ENCODE measurements at regions not wholly inside any gene's neighbourhood (a gene's known extent, or its start where the extent isn't known, plus 50 kb on each side); places are given as distances from the start of the nearest gene placed in this dataset.
"Not testable (repeated sequence)": the region's sequence is repeated elsewhere in the genome, so short reads cannot be mapped to it uniquely, and the experiment has no call there.

DNA sequence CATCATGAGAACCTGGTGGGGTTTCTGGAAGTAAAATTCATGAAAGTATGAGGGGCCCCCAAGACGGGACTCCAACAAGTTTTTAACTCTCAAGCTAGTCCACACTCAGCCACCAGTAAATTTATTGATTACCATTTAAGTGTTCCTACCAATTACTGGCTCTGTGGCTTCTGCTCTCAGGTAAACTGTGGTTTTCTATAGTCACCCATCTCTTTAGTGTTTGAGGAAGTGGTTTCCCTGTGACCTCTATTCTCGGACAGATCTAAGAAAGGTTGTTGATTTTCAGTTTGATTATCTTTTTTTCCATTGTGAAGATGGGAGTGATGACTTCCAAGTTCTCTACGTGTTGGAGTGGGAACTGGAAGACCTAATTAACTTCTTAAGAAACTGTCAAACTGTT is 869.6 kb downstream of the CDY1 start:
- ATAC-seq; H3K4me3 ChIP-seq; H3K27me3 ChIP-seq; H3K36me3 ChIP-seq; H3K27ac ChIP-seq; H3K4me1 ChIP-seq; H3K9me3 ChIP-seq; DNase-seq; intact Hi-C loops (cut with DNase I): not testable (repeated sequence)
- WGBS, 4 donors, result 18 to 31% methylated on average over 3 of the region's 3 CpGs; no CpG with 5 or more reads in 2 of the 4 donors

DNA sequence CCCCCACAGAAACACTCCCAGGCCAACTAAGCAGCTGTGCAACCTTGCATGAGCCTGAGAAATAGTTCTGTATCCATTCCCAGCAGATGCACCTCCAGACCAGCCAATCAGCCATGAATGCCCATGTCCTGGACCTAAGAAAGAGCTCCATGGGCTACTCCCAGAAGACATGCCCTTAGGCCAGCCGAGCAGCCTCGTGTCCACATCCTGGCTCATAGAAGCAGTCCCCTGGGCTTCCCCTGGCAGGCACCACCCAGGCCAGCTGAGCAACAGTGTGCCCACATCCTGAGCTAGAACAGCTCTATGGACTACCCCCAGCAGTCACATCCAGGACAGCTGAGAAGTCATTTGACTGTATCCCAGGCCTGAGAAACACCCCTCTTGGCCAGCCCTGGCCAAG is 899.5 kb downstream of the CDY1 start:
- H3K4me1 ChIP-seq; H3K27me3 ChIP-seq; ATAC-seq; H3K36me3 ChIP-seq; intact Hi-C loops (cut with DNase I); H3K9me3 ChIP-seq; DNase-seq; H3K27ac ChIP-seq; H3K4me3 ChIP-seq: not testable (repeated sequence)
- WGBS, 4 donors, result 57% methylated on average over 2 of the region's 2 CpGs; no CpG with 5 or more reads in 3 of the 4 donors

DNA sequence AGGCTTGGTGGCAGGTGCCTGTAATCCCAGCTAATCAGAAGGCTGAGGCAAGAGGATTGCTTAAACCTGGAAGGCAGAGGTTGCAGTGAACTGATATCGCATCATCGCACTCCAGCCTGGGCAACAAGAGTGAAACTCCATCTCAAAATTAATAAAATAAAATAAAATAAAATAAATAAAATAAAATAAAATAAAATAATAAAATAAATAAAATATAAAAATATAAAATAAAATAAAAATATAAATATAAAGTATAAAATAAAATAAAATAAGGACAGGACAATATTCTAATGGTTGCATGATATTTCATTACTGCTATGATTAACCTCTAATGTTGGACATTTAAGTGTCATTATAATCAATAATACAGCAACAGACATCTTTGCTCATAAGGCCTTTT is 933.1 kb downstream of the CDY1 start:
- TF ChIP-seq, protein P1, sequence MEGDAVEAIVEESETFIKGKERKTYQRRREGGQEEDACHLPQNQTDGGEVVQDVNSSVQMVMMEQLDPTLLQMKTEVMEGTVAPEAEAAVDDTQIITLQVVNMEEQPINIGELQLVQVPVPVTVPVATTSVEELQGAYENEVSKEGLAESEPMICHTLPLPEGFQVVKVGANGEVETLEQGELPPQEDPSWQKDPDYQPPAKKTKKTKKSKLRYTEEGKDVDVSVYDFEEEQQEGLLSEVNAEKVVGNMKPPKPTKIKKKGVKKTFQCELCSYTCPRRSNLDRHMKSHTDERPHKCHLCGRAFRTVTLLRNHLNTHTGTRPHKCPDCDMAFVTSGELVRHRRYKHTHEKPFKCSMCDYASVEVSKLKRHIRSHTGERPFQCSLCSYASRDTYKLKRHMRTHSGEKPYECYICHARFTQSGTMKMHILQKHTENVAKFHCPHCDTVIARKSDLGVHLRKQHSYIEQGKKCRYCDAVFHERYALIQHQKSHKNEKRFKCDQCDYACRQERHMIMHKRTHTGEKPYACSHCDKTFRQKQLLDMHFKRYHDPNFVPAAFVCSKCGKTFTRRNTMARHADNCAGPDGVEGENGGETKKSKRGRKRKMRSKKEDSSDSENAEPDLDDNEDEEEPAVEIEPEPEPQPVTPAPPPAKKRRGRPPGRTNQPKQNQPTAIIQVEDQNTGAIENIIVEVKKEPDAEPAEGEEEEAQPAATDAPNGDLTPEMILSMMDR (IDR thresholded peaks at IDR 0.05), result no peak
- TF ChIP-seq POLR2A (IDR thresholded peaks at IDR 0.05), result no peak
- 95 to 97% methylated on average over 2 of the region's 2 CpGs; no CpG with 5 or more reads in 2 of the 4 donors for WGBS, 4 donors
- intact Hi-C loops (cut with DNase I), result no loop called here
- Histone ChIP-seq H3K27me3 (no peaks in the 10 kb centered on the region), H3K4me3 (no peak overlapping the region), H3K9me3 (no peaks in the 10 kb centered on the region), H3K4me1 (no peaks in the 10 kb centered on the region), H3K36me3 (no peaks in the 10 kb centered on the region), H3K27ac (no peak overlapping the region)
- ATAC-seq (no peak), DNase-seq (no peak)

DNA sequence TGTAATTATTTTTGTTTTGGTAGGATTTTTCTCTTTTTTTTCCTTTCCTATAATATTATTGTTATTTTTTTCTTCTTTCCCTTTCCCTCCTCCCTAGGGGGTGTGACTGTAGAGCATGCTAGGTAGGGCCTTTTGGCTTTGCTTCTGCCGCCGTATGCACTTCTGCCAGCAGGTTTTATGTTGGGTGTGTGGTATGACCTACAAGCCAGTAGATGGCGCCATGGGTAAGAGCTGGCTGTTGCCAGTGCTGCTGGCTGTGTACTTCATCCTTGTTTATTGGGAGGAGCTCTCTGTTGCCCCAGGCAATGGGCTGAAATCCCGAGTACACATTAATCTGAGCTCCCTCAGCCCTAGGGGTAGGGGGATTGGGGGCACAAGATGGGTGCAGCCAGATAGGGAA is 941.1 kb downstream of the CDY1 start:
- H3K27ac ChIP-seq; H3K4me3 ChIP-seq; intact Hi-C loops (cut with DNase I); H3K9me3 ChIP-seq; H3K36me3 ChIP-seq; DNase-seq; H3K4me1 ChIP-seq; ATAC-seq; H3K27me3 ChIP-seq: not testable (repeated sequence)
- TF ChIP-seq, protein P1 (IDR thresholded peaks at IDR 0.05), result peak in 1 of 12 donors; percentile 10
- 43 to 53% methylated on average over 4 of the region's 4 CpGs; no CpG with 5 or more reads in 2 of the 4 donors for WGBS, 4 donors
